NOMO-1 (cell line): ENCODE measurements at regions not wholly inside any gene's neighbourhood (a gene's known extent, or its start where the extent isn't known, plus 50 kb on each side); places are given as distances from the start of the nearest gene placed in this dataset.
"Not testable (repeated sequence)": the region's sequence is repeated elsewhere in the genome, so short reads cannot be mapped to it uniquely, and the experiment has no call there.

ENCODE experiments used
- DNase-seq, 2 experiments: peaks; one replicate each; lab custom pipeline; 2025; ENCODE audit not compliant: unreplicated experiment in 2 of 2; lab: John Stamatoyannopoulos, UW

DNA sequence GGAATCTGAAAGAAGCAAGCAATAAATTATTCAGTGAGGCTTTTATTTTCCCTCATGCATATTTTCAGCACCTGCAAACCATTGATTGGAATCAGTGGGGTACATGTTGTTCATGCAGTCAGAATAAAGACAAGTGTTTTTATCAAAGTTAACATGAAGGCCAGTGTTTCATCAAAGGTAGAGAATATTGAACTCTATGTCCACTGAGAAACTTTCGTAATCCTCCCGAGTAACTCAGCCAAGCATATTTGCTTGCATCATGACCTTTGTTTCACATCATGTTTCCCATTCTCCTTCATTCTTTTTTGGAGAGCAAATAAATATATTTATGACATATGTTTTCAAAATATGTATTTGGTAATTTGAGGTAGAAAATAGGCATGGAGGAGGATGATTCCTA, 663.1 kb downstream of the SH2D4B start:
- DNase-seq, result no peak

DNA sequence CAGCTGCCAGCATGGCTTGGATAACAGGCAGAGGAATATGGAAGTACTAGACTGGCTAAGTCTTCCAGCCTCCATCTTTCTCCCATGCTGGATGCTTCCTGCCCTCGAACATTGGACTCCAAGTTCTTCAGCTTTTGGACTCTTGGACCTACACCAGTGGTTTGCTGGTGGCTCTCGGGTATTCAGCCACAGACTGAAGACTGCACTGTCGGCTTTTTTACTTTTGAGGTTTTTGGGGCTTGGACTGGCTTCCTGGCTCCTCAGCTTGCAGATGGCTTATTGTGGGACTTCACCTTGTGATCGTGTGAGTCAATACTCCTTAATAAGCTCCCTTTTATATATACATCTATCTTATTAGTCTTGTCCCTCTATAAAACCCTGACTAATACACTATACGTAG, 667.6 kb upstream of the NRG3 start:
- DNase-seq, result not testable (repeated sequence)

DNA sequence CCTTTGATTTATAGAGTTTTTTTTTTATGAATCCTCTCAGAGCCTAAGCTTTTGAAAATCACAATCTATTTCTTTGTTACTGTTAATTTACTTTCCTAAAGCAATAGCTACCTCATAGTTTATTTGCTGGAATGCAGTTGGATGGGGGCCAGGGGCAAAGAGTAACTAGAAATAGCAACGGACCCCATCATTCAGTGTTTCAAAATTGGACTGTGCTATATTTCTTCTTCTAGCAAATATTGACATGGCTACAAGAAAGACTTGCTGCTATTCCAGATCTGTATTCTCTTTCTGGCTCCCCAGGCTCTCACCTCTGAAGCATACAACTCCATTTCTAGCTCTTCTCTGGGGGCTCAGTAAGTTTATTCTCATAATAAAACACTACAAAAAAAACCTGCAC, 661.6 kb upstream of the NRG3 start:
- DNase-seq, result no peak

DNA sequence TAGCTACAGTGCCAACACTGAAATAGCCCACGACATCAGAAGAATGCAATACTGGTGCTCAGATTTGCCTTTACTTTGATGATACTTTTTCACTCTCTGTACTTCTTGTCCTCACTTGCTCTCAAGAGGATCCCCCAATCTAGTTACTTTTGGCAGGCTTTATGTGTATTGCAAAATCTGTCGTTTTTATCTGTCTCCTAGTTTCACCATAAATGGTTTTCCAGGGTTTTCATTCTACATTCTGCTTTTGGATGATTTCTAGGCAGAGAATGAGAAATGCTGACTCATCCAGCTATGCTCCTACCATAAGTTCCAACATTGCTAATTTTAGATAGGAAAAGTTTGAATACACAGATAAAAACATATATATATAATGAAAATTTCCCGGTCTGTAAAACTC, 659.5 kb upstream of the NRG3 start:
- DNase-seq, result no peak

DNA sequence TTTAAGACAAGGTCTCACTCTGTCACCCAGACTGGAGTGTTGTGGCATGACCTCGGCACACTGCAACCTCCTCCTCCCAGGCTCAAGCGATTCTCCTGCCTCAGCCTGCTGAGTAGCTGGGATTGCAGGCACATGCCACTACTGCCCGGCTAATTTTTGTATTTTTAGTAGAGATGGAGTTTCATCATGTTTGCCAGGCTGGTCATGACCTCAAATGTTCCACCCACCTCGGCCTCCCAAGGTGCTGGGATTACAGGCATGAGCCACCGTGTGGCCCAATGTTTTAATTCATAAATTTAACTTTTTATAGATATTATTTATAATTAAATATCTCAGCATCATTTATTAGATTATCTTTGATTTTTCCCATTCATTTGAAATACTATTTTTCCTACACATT, 658.0 kb upstream of the NRG3 start:
- DNase-seq, result no peak

DNA sequence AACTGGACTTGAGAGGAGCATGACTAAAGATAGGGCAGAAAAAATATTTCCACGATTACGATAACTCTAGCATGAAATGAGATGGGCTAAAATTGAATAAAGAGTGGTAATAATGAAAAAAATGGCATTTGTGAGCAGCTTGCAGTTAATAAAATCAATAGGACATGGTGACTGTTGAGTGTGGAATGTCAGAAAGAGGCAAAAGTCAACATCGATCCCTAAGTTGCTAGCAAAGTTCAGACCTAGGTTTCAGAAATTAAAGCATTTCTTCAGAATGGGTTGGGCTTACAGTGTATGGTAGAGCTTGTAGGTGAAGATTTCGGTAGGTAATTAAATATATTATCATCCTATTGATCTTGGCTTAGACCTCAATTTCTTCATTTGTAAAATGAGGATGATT, 656.7 kb upstream of the NRG3 start:
- no peak for DNase-seq

DNA sequence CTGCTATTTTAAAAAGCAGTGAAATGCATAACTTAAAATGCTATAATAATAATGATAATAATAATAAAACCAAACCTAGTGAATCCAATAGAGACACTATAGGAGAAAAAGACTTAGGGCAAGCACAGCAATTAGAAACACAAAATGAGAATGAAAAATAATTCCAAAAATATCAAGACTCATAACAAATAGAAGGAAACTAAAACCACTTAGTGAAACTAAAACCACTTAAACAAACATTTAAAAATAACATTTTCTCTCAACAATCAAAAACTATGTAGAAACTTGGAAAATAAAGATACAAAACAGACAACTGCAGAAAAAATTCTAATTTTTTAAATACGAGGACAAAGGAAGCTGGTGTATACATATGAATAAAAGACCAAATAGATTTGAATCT, 655.2 kb upstream of the NRG3 start:
- no peak for DNase-seq

DNA sequence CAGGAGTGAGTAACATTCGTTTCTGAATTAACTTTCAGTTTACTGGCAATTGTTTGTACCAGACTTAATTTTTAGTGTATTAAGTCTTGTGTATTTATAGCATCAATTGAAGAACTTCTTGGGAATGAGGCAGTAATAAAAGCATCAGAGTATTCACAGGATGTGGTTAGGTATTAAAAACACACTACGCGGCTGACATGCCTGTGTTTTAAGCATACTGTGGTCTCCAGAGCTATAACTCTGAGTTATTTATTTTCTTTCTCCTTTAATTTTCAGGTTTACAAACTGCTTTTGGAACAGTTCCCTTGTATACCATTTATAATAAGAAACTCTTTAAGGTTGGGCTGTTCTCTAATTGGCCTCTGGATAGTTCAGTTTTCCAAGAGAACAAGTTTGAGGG, 626.1 kb upstream of the NRG3 start:
- no peak for DNase-seq

DNA sequence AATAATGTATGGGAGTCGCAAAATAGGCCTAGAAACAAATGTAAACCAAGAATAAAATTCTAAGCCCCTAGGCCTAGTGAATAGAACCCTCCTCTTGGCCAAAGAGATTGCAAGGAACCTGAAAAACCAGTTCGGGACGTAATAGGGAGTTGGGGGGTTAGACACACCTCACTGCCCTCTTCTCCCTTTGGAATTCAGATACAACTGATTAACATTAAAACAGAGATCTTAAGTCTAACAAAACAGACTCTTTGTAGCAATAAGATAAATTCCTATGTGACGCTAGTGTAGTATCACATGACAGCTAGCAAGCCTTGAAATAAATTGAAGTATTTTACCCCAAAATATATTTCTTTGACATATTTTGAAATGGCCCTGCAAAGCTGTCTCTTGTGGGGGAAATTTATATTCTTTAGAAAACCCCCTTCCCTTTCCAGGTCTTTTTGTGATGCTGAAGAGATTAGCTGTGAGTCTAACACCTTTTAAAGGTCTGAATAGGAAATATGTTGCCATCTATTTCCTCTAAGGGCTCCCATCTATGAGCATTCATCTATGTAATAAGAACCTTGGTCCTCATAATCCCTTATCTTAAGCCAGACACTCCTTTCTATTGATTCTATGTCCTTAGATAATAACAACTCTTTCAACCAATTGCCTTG, 623.4 kb upstream of the NRG3 start:
- DNase-seq, result no peak

DNA sequence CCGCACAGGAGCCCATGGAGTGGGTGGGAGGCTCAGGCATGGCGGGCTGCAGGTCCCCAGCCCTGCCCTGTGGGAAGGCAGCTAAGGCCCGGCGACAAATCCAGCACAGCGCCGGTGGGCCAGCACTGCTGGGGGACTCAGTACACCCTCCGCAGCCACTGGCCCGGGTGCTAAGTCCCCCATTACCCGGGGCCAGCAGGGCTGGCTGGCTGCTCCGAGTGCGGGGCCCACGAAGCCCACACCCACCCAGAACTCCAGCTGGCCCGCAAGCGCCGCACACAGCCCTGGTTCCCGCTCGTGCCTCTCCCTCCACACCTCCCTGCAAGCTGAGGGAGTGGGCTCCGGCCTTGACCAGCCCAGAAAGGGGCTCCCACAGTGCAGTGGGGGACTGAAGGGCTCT, 610.0 kb upstream of the NRG3 start:
- not testable (repeated sequence) for DNase-seq

DNA sequence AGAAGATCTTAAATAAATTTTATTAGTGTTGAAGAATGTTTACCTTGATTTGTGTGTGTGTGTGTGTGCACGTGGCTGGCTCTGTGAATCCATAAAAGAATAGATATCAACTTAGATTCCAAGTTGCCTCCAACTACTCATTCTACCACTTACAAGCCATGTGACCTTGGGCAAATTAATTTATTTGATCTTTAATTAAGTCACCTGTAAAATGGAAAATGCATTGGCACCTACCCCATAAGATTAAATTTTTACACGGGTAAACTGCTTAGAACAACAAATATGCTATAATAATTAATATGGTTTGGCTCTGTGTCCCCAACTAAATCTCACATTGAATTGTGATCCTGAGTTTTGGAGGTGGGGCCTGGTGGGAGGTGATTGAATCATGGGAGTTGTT, 604.9 kb upstream of the NRG3 start:
- no peak for DNase-seq

DNA sequence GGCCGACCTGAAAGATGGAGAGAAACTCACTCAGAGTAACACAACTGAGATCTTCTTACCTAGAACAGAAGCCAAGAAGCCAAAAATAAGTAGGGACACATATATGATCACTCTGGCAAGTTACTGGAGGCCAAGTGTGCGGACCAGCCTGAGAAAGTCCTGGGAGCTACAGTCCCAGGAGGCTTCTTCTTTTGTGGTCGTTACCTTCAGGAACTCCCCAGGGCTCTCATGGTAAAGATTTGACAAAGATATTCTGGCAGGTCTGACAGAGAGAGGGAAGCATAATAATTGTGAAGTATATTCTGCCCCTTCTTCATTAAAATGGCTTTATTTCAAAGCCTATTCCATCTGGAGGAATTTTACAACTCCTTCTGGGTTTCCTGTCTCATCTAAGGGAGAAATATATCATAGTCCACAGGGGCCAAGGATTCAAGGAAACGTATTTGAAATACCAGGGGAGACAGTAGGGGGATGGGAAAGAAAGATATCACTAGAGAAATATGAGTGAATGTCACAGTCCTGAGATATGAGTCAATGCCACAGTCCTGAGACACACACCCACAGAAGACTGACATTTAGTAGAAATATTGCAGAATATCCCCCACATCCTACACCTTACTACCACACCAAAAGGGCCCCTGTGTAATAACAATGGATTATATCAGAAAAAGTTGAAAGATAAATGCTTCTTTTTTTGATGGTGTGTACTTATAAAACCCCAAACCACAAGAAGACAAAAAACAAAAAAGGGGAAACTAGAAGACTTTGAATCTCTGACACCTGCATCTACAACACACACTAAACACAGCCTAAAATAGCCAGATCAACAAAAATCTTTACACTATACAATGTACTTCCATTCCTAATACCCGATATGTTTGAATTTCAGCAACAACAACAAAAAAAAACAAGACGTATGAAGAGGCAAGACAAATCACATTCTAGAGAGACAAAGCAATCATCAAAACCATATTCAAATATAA, 594.2 kb upstream of the NRG3 start:
- no peak for DNase-seq

DNA sequence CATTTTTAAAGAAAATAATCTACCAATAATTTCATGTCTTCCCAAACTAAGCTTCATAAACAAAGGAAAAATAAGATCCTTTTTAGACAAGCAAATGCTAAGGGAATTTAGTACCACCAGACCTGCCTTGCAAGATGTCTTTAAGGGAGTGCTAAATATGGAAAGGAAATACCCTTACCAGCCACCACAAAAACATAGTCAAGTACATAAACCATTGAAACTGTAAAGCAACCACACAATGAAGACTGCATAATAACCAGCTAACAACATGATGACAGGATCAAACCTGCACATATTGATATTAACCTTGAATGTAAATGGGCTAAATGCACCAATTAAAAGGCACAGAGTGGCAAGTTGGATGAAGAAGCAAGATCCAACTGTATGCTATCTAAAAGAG, 586.5 kb upstream of the NRG3 start:
- DNase-seq, result no peak

DNA sequence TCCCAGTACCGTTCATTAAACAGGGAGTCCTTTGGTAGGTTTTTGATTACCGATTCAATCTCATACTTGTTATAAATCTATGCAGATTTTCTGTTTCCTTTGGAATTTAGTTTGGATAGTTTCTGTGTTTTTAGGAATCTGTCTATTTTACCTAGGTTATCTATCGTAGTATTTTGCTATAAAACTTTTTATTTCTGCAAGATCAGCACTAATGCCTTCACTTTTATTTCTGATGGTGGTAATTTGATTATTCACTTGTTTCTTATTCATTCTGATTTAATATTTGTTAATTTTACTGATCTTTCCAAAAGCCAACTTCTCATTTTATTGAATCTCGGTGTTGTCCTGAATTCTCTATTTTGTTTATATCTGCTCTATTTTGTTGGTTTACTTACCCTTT, 577.7 kb upstream of the NRG3 start:
- DNase-seq, result no peak

DNA sequence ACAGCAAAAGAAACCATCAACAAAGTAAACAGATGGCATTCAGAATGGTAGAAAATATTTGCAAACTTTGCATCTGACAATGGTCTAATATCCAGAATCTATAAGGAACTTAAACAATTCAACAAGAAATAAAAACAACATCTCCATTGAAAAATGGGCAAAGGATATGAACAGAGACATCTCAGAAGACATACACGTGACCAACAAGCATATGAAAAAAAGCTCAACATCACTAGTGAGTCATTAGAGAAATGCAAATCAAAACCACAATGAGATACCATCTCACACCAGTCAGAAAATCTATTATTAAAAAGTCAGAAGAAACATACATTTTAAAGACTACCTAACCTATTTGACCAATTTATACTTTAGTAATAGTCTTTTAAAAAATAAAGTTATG, 571.3 kb upstream of the NRG3 start:
- no peak for DNase-seq

DNA sequence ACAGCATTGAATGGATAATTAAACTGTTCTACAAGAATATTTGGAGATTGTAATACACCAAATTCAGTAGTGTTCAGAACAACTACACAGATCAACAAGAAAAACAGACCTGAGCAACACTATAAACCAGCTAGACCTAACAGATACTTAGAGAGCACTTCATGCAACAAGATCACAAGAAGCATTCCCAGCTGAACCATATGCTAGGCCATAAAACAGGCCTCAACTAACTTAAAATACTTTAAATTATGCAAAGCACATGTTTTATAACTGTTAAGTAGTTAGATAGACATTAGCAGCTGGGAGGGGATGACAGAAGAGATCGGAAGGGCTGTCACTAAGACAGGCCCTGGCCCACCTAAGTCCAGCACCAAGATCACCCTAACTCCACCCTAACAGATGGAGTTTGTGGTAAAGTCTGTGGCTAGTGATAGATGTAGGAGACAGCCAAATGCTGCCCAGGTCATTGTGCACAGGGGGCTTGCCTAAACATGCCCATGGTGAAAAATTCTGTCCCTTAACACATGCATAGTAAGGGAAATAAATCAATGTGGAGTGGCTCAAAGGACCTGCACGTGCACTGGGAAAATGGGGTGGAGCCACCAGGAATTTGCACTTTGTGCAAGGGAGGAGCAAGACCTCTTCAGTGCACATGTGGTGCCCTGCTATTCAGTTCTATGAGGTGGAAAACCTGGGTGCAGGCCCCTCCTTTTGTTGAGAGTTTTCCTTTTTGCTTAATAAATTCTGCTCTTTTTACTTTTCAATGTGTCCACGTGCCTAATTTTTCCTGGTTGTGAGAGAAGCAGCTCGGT, 567.8 kb upstream of the NRG3 start:
- DNase-seq, result no peak

DNA sequence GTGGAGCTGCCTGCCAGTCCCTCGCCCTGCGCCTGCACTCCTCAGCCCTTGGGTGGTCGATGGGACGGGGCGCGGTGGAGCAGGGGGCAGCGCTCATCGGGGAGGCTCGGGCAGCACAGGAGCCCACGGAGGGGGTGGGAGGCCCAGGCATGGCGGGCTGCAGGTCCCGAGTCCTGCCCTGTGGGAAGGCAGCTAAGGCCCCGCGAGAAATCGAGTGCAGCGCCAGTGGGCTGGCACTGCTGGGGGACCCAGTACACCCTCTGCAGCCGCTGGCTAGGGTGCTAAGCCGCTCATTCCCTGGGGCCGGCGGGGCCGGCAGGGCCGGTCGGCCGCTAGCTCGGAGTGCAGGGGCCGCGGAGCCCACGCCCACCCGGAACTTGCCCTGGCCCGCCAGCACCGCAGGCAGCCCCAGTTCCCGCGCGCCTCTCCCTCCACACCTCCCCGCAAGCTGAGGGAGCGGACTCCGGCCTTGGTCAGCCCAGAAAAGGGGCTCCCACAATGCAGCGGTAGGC, 565.9 kb upstream of the NRG3 start:
- no peak for DNase-seq

DNA sequence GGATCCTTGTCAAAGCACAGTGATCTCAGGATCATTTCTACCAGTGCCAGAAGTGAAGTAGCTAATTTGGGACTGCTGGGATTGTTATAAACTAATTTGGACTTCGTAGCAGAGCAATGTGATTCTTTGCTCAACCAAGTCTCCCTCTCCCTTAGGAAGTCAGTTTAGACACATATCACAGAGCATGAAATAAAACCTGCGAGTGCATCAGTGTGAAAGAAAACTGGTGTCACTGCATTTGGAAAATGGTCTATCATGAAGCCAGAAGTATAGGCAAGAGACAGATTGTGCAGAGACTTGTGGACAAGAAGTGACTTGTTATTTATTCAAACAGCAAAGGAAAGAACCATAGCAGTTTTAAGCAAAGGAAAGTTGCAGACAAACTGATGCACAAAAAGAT, 560.5 kb upstream of the NRG3 start:
- no peak for DNase-seq

DNA sequence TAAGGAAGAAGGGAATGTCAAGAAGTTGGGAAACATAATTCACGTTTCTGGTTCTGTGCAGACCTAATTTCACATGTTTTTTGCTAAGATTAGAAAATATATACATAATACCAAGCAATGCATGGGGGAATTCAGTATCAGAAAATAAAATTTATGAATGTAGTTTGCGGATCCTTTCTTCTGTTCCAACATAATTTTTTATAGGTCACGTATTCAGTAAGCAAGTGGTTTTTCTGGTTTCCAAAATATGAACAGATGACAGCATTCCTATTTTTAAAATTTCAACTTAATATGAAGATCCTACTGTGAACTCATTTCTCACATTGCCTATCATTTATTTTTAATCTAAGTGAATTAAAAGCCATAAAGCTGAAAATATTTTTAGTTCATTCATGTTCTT, 560.0 kb upstream of the NRG3 start:
- DNase-seq, result no peak

DNA sequence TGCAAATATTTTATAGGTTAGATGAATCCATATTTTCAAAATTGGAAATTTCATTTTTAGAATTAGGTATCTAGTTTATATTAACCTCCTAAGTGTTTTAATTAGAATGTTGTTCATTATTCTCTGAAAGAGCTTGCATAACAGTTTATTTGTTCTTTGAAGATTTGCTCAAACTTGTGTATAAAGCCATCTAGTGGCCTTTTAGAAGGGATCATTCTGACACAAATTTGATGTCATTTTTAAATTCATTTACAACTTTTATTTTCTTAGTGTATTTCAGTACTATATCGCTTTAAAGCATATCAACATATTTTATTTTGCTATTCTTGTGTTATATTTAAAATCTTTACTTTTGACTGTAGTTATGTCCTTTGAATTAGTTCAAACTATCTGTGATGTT, 527.0 kb upstream of the NRG3 start:
- DNase-seq, result no peak

DNA sequence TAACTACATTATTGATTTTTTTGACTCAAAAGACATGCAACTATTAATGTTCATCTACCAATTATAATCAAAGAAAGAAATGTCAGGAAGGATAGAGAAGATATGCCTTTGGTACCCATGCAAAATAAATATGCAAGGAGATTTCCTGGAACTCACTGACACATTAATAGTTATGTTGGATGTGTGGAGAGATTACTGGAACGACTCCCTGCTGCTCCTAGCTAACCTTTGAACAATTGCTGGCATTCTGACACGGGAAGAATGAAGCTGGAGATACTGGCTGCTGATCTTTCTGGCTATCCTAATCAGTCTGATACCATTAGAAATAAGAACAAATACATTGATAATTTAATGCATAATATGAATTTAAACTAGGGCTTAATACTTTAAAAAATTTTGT, 507.9 kb upstream of the NRG3 start:
- no peak for DNase-seq
